ENCODE measurements at regions not wholly inside any gene's neighbourhood (a gene's known extent, or its start where the extent isn't known, plus 50 kb on each side); places are given as distances from the start of the nearest gene placed in this dataset.

DNA sequence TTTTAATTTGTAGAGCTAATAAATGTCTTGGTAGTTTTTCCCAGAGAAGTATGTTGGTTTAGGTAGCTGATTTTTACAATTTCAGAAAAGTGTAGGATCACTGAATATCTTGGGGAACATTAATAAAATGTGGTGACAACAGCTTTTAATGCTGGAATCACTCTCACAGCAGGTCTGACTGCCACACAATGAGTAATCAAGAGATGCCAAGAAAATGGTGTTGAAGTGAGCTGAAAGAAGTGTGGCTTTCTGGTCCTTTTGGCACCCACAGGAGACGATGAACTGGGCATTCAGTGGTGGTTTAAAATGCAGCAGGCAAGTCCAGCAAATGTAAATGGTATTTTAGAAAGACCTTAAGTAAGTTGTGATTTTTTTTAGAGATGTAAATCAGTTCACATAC lies 175.8 kb downstream of the CBLN2 start:
- no peak for DNase-seq (ENCODE audit: low read depth in 4 of 4, low spot score in 1 of 4)

DNA sequence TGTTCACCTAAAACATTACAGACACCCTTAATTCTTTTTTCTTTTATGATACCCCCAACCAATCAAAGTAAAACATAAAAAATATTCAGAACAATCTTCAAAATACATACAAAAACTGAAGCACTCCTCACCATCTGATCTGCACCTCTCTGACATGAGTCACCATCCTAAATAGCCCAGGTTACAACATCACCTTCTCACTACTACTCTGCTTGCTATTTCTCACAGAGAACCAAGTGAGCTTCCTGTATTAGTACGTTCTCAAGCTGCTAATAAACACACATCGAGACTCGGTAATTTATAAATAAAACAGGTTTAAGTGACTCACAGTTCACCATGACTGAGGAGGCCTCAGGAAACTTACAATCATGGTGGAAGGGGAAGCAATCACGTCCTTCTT lies 183.5 kb downstream of the CBLN2 start:
- no peak for DNase-seq (ENCODE audit: low read depth in 4 of 4, low spot score in 1 of 4)

DNA sequence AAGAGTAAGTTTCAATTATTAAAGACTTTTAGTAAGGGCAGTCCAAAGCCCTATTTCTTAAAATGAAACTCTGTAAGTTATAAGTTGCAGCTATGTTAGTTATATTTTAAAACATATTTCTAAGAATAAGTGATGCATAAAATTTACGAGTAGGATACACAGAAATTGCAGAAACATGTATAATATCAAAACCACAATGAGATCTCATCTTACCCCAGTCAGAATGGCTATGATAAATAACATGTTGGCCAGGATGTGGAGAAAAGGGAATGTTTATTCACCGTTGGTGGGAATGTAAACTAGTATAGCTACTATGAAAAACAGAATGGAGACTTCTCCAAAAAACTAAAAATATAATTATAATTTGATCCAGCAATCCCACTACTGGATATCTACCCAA lies 201.2 kb downstream of the CBLN2 start:
- no peak for DNase-seq (ENCODE audit: low read depth in 4 of 4, low spot score in 1 of 4)

DNA sequence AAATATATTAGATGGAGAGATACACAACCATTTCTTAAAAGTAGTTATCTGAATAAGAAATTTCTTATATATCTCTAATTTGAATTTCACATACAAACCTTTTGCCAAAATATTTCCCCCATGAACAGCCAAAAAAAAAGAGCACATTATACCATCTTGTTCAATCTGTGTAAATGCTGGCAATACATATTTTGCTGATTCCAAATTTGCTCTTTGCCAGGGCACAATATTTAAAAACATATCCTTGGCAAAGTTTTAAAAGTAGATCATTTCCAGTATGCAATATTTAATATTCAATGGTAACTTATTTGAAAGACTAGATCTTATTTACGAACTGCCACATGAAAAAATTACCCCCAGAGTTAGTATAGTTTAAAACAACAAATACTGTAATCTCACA lies 204.2 kb downstream of the CBLN2 start:
- DNase-seq (ENCODE audit: low read depth in 4 of 4, low spot score in 1 of 4) = no peak

DNA sequence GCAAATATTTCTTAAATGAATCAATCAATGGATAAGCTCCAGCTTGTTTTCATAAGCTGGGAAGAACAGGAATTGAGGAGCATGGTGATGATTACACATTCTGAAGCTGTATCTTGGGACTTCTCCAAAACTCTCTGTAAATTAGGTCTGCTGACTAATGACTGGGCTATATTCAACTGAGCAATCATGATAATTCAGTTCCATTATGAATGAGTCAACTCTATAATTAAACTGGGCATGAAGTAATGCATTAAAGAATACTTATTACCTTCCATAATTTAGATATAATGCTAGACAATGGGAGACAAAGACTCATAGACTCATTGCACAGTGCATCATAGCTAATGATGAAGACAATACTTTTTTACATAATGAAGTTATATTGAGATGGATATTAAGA lies 207.4 kb downstream of the CBLN2 start:
- DNase-seq (ENCODE audit: low read depth in 4 of 4, low spot score in 1 of 4) = no peak

DNA sequence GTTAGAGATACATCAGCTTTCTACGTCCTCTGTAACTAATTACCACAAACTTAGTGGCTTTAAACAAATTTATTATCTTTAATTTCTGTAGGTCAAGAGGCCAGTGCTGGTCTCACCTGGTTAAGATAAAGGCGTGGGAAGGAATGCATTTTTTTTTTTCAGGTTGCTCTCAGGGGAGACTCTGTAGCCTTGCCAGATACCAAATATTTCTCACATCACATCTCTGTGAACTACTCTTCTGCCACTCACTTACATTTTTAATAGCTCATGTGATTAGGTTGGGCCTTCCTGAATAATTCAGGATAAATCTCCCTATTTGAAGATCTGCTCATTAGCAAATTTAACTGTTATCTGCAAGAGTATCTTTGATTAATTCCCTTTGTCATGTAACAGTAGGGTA lies 214.6 kb downstream of the CBLN2 start:
- DNase-seq (ENCODE audit: low read depth in 4 of 4, low spot score in 1 of 4) = no peak

DNA sequence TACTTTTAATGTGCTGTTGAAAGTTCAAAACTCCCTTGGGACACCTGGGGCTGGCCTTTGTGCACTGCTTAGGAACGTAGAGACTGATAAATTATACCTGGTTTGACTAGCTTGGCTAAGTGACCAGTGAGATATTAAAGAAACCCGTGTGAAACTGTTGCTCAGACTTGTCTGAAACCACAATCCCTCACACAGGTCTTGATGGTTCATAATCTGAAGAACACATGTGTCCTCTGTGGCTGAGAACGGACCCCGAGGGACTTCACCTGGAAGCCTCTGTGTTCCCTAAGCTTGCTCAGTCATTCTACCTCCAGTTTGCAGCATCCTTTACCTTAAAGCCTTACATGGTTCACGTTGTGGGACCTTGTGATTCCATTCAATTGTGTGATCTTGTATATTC lies 218.8 kb downstream of the CBLN2 start:
- no peak for DNase-seq (ENCODE audit: low read depth in 4 of 4, low spot score in 1 of 4)

DNA sequence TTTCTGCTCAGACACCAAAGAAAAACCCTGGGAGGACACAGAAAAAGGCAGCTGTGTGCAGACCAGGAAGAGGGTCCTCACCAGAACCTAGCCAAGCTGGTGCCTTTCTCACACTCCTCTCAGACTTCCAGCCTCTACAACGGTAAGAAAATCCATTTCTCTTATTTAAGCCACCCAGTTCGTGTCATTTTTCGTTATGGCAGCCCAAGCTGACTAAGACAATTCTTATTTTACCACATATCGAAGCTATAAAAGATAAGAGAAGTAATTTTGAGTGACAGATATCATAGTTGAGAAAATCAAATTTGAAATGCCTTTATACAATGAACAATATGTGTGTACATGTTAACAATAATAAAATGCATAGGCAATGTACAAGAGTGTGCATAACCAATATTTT lies 219.5 kb downstream of the CBLN2 start:
- no peak for DNase-seq (ENCODE audit: low read depth in 4 of 4, low spot score in 1 of 4)

DNA sequence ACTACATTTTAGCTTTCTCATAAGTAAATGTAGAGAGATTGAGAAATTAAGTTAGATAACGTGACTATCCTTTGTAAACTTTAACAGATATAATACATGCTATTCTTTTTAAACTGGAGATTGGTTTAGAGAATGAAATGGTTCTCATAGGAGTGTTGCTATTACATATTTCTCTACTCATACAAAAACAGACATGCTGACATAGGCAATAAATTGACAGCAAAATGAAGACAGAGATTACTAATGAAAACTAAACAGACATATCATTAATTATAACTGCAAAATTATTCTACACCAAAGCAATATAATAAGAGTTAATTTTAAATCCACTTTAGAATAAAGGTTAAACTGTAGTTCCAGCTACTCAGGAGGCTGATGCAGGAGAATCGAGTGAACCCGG lies 227.6 kb downstream of the CBLN2 start:
- DNase-seq (ENCODE audit: low read depth in 4 of 4, low spot score in 1 of 4) = no peak

DNA sequence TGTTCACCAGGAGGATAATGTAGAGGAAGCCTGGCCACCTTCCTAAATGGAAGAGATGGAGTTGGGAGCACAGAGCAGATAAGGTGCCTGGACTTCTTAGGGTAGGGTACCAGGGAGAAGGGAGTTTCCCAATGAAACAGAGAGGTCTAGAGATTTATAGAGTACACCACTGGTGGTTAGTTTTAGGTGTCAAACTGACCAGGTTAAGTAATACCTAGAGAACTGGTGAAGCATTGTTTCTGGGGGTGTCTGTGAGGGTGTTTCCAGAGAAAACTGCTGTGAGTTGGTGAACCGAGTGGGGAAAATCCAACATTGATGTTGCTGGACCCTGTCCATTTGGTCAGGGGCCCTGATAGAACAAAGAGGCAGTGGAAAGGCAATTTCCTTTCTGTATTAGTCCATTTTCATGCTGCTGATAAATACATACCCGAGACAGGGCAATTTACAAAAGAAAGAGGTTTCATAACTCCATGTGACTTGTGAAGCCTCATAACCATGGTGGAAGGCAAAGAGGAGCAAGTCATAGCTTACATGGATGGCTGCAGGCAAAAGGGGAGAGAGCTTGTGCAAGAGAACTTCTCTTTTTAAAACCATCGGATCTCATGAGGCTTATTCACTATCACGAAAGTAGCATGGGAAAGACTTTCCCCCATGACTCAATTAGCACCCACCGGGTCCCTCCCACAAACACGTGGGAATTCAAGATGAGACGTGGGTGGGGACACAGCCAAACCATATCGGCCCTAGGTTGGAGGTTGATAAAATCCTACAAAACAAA lies 260.8 kb downstream of the CBLN2 start:
- DNase-seq (ENCODE audit: low read depth in 4 of 4, low spot score in 1 of 4) = no peak

DNA sequence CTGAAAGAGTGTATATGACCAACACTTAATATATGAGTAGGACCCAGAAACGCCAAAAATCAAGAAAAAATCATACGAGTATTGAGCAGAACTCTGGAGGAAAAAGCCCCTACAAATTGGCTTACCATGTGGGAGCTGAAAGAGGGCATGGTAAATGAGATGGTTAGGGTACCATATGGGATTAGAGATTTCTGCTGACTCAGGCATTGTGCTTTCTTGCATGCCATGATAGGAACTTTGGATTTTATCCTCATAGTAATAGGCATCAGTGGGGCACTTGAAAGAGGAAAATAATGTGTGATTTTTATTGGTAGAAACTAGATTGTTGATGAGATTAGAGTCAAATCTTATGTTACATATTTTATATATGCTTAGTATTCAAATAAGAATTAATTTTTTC lies 271.1 kb downstream of the CBLN2 start:
- DNase-seq (ENCODE audit: low read depth in 4 of 4, low spot score in 1 of 4) = no peak

DNA sequence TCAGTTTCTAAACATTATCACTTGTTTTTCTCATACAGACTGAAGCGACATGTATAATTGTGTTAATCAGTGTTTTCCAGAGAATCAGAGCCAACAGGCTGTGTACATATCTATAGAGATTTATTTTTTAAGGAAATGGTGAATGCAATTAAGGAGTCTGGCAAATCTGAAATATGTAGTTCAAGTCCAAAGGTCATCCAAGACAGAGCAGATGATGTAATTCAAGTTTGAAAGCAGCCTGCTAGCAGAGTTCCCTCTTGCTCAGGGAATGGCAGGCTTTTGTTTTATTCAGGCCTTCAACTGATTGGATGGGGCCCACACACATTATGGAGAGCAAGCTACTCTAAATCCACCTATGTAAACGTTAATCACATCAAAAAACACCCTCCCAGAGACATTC lies 282.6 kb downstream of the CBLN2 start:
- no peak for DNase-seq (ENCODE audit: low read depth in 4 of 4, low spot score in 1 of 4)

DNA sequence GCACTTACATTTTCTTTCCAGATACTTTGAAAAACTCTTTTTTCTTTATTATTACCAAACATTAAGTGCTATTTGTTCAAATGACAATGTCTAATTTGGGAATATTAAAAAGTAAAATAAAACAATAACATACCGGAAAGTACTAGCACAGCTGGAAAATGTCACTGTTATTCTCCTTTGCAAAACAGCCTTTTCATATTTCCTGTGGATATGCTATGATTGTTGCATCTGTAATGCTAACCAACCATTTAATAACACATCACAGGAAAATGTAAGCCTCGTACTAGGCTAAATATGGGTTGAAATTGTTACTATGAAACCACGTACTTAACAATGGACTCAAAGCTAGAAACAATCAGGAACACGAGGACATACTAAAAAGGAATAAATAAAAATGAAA lies 298.1 kb downstream of the CBLN2 start:
- no peak for DNase-seq (ENCODE audit: low read depth in 4 of 4, low spot score in 1 of 4)

DNA sequence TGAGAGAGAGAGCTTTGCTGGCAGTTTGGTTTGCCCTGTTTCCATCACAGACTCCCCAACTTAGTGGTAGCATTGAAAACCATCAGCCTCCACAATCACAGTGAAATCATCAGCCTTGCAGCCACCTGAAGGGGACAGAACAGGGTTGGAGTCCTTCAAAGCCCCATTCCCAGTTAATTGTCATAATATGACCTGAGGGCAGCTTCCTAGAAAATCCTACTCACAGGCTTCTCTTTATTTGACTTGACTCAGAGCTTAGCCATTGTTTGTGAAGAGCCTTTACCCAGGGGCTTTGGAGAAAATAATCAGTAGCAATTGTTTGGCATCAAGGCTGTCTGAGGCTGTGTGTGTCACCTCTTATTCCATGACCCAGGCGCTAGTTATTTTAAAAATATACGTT lies 308.7 kb downstream of the CBLN2 start:
- DNase-seq (ENCODE audit: low read depth in 4 of 4, low spot score in 1 of 4) = no peak

DNA sequence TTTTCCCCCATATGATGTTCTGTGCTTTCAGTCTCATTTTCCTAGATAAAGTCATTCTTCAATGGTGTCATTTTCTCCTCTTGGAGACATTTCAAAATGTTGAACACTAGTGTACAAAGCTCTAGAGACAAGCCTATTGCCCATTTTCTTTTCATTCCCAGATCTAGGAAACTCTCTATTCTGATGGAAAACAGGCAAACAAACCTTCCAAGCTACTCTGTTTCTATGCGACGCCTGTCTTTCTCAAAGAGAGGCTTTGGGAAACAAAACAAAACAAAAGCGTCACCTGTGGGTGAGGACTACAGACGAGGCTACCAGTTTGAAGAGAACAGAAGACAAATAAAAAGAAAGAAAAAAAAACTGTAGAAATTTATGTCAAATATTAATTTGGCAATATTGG lies 311.0 kb downstream of the CBLN2 start:
- DNase-seq (ENCODE audit: low read depth in 4 of 4, low spot score in 1 of 4) = no peak

DNA sequence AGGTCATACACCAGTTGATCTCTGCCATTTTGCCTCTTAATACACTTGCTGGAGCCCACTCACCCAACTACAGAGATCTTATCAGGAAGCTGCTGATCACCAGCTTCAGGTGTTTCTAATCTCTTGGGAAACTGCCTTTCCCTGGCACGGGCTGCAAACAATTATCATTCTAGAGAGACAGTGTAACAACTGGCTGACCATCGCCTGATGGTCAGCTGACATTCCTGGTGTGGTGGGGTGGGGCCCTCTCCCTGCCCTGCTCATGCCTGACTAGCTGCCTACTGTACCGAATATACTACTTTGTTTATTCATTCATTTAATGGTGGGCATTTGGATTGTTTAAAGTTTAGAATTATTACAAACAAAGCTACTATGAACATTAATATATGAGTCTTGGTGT lies 311.5 kb downstream of the CBLN2 start:
- DNase-seq (ENCODE audit: low read depth in 4 of 4, low spot score in 1 of 4) = no peak

DNA sequence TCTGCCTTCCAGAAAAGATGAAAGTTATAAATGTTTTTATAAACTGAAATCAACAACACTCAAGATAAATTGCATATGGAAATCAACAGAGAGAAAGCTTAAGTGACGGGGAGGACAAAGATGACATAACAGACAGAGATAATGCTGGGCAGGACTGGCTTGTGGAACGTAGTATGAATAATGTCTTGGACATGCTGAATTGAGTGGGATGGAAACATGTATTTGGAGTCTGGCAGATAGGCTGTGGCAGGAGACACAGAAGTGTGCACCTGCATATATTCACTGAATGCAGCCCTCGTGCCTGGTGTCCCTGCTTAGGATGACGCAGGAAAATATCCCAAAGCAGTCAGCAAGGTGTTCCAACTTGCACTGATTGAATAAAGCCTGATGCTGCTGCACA lies 318.2 kb downstream of the CBLN2 start:
- no peak for DNase-seq (ENCODE audit: low read depth in 4 of 4, low spot score in 1 of 4)

DNA sequence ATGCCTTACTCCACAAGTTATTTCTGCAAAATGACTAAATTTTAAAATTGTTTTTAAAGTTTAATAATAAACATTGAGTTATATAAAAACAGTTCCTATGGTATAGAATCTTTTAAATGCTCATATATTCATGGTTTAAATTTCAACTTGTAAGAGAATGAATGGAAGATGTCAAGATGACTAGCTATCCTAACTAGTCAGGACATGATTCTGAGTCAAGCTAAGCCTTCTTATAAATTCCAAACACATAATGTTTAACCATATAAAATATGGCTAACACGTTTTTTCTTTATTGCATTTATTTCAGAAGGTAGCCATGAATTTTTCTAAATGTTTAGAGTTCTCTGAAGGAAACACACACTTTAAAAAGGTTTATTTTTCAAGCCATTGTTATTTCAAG lies 320.4 kb downstream of the CBLN2 start:
- DNase-seq (ENCODE audit: low read depth in 4 of 4, low spot score in 1 of 4) = no peak

DNA sequence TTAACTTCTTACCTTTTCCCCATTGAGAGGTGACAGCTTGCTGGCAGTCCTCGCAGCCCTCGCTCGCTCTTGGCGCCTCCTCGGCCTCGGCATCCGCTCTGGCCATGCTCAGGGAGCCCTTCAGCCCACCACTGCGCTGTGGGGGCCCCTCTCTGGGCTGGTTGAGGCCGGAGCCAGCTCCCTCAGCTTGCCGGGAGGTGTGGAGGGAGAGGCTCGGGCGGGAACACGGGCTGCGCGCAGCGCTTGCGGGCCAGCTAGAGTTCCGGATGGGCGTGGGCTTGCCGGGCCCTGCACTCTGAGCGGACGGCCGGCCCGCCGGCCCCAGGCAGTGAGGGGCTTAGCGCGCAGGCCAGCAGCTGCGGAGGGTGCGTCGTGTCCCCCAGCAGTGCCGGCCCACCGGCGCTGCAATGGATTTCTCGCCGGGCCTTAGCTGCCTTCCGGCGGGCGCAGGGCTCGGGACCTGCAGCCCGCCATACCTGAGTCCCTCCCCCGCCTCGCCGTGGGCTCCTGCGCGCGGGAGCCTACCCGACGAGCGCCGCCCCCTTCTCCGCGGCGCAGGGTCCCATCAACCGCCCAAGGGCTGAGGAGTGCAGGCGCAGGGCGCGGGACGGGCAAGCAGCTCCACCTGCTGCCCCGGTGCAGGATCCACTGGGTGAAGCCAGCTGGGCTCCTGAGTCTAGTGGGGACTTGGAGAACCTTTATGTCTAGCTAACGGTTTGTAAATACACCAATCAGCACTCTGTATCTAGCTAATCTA lies 335.0 kb downstream of the CBLN2 start:
- DNase-seq (ENCODE audit: low read depth in 4 of 4, low spot score in 1 of 4) = no peak

DNA sequence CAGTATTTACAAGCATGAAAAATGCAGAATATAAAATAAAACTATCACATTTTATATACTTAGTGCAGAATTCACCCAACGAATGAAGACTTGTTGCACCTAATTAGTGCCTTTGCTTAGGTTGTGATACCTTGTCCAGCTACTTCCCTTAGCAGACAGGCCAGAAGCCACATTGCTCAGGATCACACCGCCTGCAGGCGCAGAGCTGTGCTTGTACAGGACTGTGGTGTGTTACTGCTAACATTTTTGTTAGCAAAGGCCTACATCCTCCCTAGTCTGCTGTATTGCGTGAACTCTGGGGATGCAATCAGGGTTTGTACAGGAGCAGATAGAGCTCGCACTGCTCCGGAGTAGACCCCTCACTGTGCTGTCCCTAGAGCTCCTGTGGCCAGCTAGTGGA lies 336.9 kb downstream of the CBLN2 start:
- DNase-seq (ENCODE audit: low read depth in 4 of 4, low spot score in 1 of 4) = no peak

DNA sequence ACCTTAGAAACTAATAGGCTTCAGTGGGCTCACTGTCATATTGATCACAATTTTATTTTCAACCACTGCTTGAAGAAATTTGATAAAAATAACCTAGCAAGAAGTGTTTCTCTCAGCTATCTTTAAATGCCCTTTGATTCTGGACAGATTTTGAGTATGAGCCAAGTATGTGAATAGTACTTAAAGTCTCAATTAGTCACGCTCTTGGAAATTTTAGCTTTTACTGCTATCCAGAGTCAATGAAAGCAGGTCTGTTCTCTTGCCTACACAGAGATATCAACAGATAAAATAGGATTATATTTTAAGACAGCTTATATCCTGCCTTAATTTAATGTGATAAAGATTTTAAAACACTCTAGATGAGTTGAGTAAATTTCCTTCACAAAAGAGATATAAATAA lies 337.3 kb downstream of the CBLN2 start:
- DNase-seq (ENCODE audit: low read depth in 4 of 4, low spot score in 1 of 4) = no peak

DNA sequence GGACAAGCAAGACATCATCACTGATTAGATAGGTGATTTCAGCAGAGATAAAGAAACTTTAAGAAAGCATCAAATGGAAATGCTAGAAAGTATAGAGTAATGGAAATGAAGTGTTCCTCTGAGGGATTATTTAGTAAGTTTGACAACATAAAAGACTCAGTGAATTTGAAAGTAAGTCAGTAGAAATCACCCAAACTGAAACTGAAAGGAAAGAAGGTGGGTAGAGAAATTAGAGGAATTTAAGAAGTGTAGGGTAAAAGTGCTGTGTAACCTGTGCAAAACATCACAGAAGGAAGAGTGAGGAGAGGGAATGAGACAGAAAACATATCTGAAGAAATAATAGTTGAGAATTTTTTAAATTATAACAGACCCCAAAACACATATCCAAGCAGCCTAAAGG lies 343.1 kb downstream of the CBLN2 start:
- no peak for DNase-seq (ENCODE audit: low read depth in 4 of 4, low spot score in 1 of 4)

DNA sequence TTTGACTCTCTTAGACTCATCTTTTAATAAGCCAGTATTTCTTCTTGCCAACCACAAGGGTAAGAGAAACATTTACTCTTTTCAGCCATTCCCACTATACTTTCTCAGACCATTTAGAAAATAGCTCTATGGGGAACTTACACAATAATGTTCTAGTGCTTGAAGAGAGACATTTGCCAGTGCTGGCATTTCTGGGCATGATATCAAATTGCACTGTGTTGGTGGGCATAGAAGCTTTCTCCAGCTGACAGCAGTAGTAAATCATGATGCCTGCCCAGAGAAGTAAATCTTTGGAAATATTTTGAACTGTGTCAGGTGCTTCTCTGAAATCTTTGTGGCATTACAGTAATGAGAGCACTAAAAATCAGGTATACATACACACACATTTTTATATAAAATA lies 346.6 kb downstream of the CBLN2 start:
- DNase-seq (ENCODE audit: low read depth in 4 of 4, low spot score in 1 of 4) = no peak
